Neural progenitor cell (in vitro differentiated cells): ENCODE measurements at regions not wholly inside any gene's neighbourhood (a gene's known extent, or its start where the extent isn't known, plus 50 kb on each side); places are given as distances from the start of the nearest gene placed in this dataset.

ENCODE experiments used
- DNase-seq: peaks from one replicate; pipeline ENCODE4 v3.0.0-alpha.2; 2016; ENCODE audit warnings: low spot score
- H2AFZ ChIP-seq: fragments of 200-600 bp; sonication (generic); replicated peaks from 2 replicates; pipeline ENCODE4 v1.6.1; 2016; ENCODE audit warnings: antibody characterized with exemption
- H3F3A ChIP-seq: fragments of 200-600 bp; sonication (generic); 2 replicates; pipeline ENCODE4 v1.6.1; 2016; ENCODE audit warnings: antibody characterized with exemption, low read depth
- H3K27ac ChIP-seq: fragments of 200-600 bp; sonication (generic); 2 replicates; pipeline ENCODE4 v1.5.1; 2016; ENCODE audit warnings: mild to moderate bottlenecking
- H3K27me3 ChIP-seq: fragments of 200-600 bp; sonication (generic); 2 replicates; pipeline ENCODE4 v1.6.1; 2016; ENCODE audit warnings: mild to moderate bottlenecking, moderate library complexity
- H3K36me3 ChIP-seq: fragments of 200-600 bp; sonication (generic); 2 replicates; pipeline ENCODE4 v1.5.1; 2016
- H3K4me1 ChIP-seq: fragments of 200-600 bp; sonication (generic); 2 replicates; pipeline ENCODE4 v1.6.1; 2016; ENCODE audit warnings: mixed run types
- H3K4me2 ChIP-seq: fragments of 200-600 bp; sonication (generic); 2 replicates; pipeline ENCODE4 v1.6.1; 2016
- H3K4me3 ChIP-seq: fragments of 200-600 bp; sonication (generic); 2 replicates; pipeline ENCODE4 v1.5.1; 2016
- H3K79me2 ChIP-seq: fragments of 200-600 bp; sonication (generic); 2 replicates; pipeline ENCODE4 v1.6.1; 2016; ENCODE audit warnings: low read depth
- H3K9ac ChIP-seq: fragments of 200-600 bp; sonication (generic); 2 replicates; pipeline ENCODE4 v1.6.1; 2016
- H3K9me3 ChIP-seq: fragments of 200-600 bp; sonication (generic); 2 replicates; pipeline ENCODE4 v1.5.1; 2016; ENCODE audit warnings: low read depth
- H4K20me1 ChIP-seq: fragments of 200-600 bp; sonication (generic); 2 replicates; pipeline ENCODE4 v1.6.1; 2016; ENCODE audit warnings: low read depth
- H3K27ac Mint-ChIP-seq: 3 replicates; pipeline ENCODE4 v1.8.0; 2021; ENCODE audit warnings: mixed read lengths
- H3K27me3 Mint-ChIP-seq: 2 replicates; pipeline ENCODE4 v1.8.0; 2022; ENCODE audit warnings: low read depth, mild to moderate bottlenecking, inconsistent platforms, moderate library complexity, mixed read lengths; ENCODE audit not compliant: insufficient read depth
- H3K36me3 Mint-ChIP-seq: 3 replicates; pipeline ENCODE4 v1.8.0; 2021; ENCODE audit warnings: mixed read lengths
- H3K4me1 Mint-ChIP-seq: 3 replicates; pipeline ENCODE4 v1.8.0; 2021; ENCODE audit warnings: mixed read lengths
- H3K4me3 Mint-ChIP-seq: 3 replicates; pipeline ENCODE4 v1.8.0; 2021; ENCODE audit warnings: mild to moderate bottlenecking, moderate library complexity, mixed read lengths
- H3K9me3 Mint-ChIP-seq: 3 replicates; pipeline ENCODE4 v1.8.0; 2020; ENCODE audit warnings: mixed read lengths
- EZH2 ChIP-seq: fragments of 200-600 bp; sonication (generic); IDR thresholded peaks from 2 replicates; pipeline ENCODE4 v1.6.1; 2017; ENCODE audit warnings: antibody characterized with exemption, mild to moderate bottlenecking, moderate library complexity
- EZH2phosphoT487 ChIP-seq: fragments of 200-600 bp; sonication (generic); IDR thresholded peaks from 2 replicates; pipeline ENCODE4 v1.6.1; 2017; ENCODE audit warnings: antibody characterized with exemption
- TF ChIP-seq, protein P1 (sequence below): fragments of 200-600 bp; sonication (generic); IDR thresholded peaks from 2 replicates; pipeline ENCODE4 v1.5.1; 2017; ENCODE audit warnings: antibody characterized with exemption, mild to moderate bottlenecking

DNA sequence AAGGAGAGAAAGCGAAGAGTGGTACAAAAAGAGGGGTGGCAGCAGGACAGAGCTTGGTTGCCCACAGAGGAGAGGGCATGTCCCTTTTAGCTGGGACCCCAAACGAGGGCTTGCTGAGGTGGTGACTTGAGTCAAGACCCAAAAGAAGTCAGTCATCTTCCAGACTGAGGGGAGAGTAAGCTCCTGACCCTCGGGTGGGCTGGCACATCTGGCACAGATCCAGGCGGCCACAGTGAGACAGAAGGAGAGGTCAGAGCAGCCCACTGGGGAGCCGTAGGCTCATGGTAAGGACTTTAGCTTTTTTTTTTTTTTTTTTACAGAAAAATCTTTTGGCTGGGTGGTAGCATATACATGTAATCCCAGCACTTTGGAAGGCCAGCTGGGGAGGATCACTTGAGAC lies 77.9 kb upstream of the ST6GAL2 start:
- Histone ChIP-seq H2AFZ (no peak overlapping the region), H4K20me1 (no peaks in the 10 kb centered on the region), H3K9me3 (no peaks in the 10 kb centered on the region), H3K36me3 (no peaks in the 10 kb centered on the region), H3K9ac (no peak overlapping the region), H3K27ac (no peak overlapping the region), H3K4me1 (no peaks in the 10 kb centered on the region), H3K4me2 (no peak overlapping the region), H3K27me3 (no peaks in the 10 kb centered on the region), H3F3A (no peaks in the 10 kb centered on the region), H3K79me2 (no peaks in the 10 kb centered on the region), H3K4me3 (no peak overlapping the region)
- peaks cover 2% of the 10 kb centered on the region for H3K9me3 Mint-ChIP-seq
- H3K27ac Mint-ChIP-seq = no peak overlapping the region
- no peak for DNase-seq
- H3K27me3 Mint-ChIP-seq = peaks cover 8% of the 10 kb centered on the region
- peaks cover 2% of the 10 kb centered on the region for H3K4me1 Mint-ChIP-seq
- no peak overlapping the region for H3K4me3 Mint-ChIP-seq
- no peaks in the 10 kb centered on the region for H3K36me3 Mint-ChIP-seq
- TF ChIP-seq EZH2phosphoT487 = no peak

DNA sequence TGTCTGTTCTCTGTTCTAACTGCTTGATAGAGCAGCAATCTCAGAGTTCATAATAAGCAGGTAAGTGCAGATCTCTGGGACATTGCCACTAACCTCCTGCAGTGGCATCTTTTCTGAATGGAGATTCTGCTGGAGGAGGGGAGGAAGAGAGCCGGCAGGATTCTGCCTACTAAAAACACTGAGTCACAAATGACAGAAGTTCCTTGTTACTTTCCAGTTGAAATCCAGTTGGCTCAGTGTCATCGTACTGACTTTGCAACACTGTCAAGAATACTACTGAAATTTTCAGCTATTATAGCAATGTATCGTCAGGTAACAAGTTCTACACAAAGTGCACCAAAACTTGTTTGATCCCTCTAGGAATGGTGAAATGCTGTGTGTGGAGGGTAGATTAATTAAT lies 79.6 kb upstream of the ST6GAL2 start:
- Histone ChIP-seq H3K4me2 (no peak overlapping the region), H3K4me3 (no peak overlapping the region), H3K27me3 (no peaks in the 10 kb centered on the region), H3K27ac (no peak overlapping the region), H3K36me3 (no peaks in the 10 kb centered on the region), H3F3A (no peaks in the 10 kb centered on the region), H3K4me1 (no peaks in the 10 kb centered on the region), H3K9ac (no peak overlapping the region), H3K9me3 (no peaks in the 10 kb centered on the region), H2AFZ (no peak overlapping the region), H3K79me2 (no peaks in the 10 kb centered on the region), H4K20me1 (no peaks in the 10 kb centered on the region)
- H3K36me3 Mint-ChIP-seq = no peaks in the 10 kb centered on the region
- H3K4me1 Mint-ChIP-seq = no peaks in the 10 kb centered on the region
- no peak overlapping the region for H3K27ac Mint-ChIP-seq
- H3K27me3 Mint-ChIP-seq = peaks cover 6% of the 10 kb centered on the region
- H3K9me3 Mint-ChIP-seq = no peaks in the 10 kb centered on the region
- TF ChIP-seq EZH2phosphoT487 = no peak
- TF ChIP-seq, protein P1, sequence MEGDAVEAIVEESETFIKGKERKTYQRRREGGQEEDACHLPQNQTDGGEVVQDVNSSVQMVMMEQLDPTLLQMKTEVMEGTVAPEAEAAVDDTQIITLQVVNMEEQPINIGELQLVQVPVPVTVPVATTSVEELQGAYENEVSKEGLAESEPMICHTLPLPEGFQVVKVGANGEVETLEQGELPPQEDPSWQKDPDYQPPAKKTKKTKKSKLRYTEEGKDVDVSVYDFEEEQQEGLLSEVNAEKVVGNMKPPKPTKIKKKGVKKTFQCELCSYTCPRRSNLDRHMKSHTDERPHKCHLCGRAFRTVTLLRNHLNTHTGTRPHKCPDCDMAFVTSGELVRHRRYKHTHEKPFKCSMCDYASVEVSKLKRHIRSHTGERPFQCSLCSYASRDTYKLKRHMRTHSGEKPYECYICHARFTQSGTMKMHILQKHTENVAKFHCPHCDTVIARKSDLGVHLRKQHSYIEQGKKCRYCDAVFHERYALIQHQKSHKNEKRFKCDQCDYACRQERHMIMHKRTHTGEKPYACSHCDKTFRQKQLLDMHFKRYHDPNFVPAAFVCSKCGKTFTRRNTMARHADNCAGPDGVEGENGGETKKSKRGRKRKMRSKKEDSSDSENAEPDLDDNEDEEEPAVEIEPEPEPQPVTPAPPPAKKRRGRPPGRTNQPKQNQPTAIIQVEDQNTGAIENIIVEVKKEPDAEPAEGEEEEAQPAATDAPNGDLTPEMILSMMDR = no peak
- TF ChIP-seq EZH2 = no peak
- no peak for DNase-seq
- no peak overlapping the region for H3K4me3 Mint-ChIP-seq

DNA sequence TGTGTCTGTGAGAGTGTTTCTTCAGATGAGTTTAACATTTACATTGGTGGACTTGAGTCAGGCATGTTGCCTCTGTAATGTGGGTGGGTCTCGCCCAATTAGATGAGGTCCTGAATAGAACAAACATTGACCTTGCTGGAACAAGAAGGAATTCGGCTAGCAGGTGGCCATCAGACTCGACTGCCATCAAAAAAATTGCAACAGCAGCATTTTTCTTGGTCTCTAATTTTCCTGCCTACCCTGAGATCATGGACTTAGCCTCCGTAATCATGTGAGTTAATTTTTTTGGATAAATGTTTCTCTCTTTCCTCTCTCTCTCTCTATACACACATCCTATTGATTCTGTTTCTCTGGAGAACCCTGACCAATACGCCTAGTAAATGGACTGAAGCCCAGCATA lies 83.8 kb upstream of the ST6GAL2 start:
- H3K4me3 Mint-ChIP-seq = no peak overlapping the region
- Histone ChIP-seq H3K79me2 (no peaks in the 10 kb centered on the region), H3F3A (no peaks in the 10 kb centered on the region), H3K4me2 (no peak overlapping the region), H2AFZ (no peak overlapping the region), H3K9me3 (no peaks in the 10 kb centered on the region), H3K27ac (no peak overlapping the region), H3K36me3 (no peaks in the 10 kb centered on the region), H3K27me3 (no peaks in the 10 kb centered on the region), H3K4me1 (no peaks in the 10 kb centered on the region), H3K4me3 (no peak overlapping the region), H4K20me1 (no peaks in the 10 kb centered on the region), H3K9ac (no peak overlapping the region)
- H3K4me1 Mint-ChIP-seq = no peaks in the 10 kb centered on the region
- DNase-seq = no peak
- no peaks in the 10 kb centered on the region for H3K36me3 Mint-ChIP-seq
- no peak overlapping the region for H3K27ac Mint-ChIP-seq
- no peaks in the 10 kb centered on the region for H3K9me3 Mint-ChIP-seq
- no peaks in the 10 kb centered on the region for H3K27me3 Mint-ChIP-seq
- TF ChIP-seq EZH2 (no peak), EZH2phosphoT487 (no peak)

DNA sequence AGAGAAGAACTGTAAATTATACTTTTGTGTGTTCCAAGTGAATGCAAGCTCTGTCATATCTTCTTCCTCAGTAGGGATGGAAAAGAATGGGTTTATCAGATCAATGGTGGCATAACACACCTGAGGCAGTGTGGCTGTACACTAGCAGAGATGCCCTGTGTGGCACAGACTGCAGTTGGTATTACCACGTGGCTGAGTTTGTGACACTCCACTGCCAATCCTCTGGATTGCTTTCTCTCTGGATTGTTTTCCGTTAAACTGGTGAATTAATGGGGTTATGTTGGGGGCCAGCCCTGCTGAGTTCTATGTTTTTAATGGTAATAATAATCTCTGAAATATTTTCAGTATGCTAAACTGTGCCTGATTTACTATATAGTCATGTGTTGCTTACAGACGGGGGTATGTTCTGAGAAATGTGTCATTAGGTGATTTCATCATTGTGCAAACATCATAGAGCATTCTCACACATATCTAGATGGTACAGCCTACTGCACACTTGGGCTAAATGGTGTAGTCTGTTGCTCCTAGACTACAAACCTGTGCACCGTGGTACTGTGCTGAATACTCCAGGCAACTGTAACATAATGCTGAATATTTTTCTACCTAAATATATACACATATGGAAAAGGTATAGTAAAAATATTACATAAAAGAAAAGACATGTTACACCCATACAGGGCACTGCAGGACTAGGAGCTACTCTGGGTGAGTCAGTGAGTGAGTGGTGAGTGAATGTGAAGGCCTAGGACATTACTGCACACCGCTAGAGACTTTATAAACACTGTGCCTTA lies 84.7 kb upstream of the ST6GAL2 start:
- no peaks in the 10 kb centered on the region for H3K36me3 ChIP-seq
- no peaks in the 10 kb centered on the region for H3F3A ChIP-seq
- TF ChIP-seq EZH2phosphoT487 (no peak), EZH2 (no peak)
- TF ChIP-seq, protein P1 = no peak
- no peaks in the 10 kb centered on the region for H3K79me2 ChIP-seq
- no peaks in the 10 kb centered on the region for H4K20me1 ChIP-seq
- H3K9ac ChIP-seq = no peak overlapping the region
- no peaks in the 10 kb centered on the region for H3K4me1 Mint-ChIP-seq
- H3K27ac Mint-ChIP-seq = no peak overlapping the region
- H3K9me3 ChIP-seq = no peaks in the 10 kb centered on the region
- no peak overlapping the region for H3K4me3 ChIP-seq
- no peaks in the 10 kb centered on the region for H3K27me3 ChIP-seq
- H3K27me3 Mint-ChIP-seq = no peaks in the 10 kb centered on the region
- H3K9me3 Mint-ChIP-seq = no peaks in the 10 kb centered on the region
- H3K36me3 Mint-ChIP-seq = no peaks in the 10 kb centered on the region
- H3K4me2 ChIP-seq = no peak overlapping the region
- no peaks in the 10 kb centered on the region for H3K4me1 ChIP-seq
- H3K27ac ChIP-seq = no peak overlapping the region
- no peak overlapping the region for H3K4me3 Mint-ChIP-seq
- no peak for DNase-seq
- H2AFZ ChIP-seq = no peak overlapping the region
